MM.1S (cell line): ENCODE measurements at regions not wholly inside any gene's neighbourhood (a gene's known extent, or its start where the extent isn't known, plus 50 kb on each side); places are given as distances from the start of the nearest gene placed in this dataset.

ENCODE experiments used
- CTCF ChIP-seq: fragments of 300-600 bp; sonication (generic); IDR thresholded peaks from 2 replicates; pipeline ENCODE4 v1.5.1; 2016; ENCODE audit warnings: antibody characterized with exemption, low read length, mixed read lengths
- EZH2 ChIP-seq: fragments of 300-600 bp; sonication (generic); optimal IDR thresholded peaks from 2 replicates; pipeline ENCODE3; 2017; ENCODE audit warnings: low read depth, mild to moderate bottlenecking, antibody characterized with exemption, low read length, mixed read lengths

DNA sequence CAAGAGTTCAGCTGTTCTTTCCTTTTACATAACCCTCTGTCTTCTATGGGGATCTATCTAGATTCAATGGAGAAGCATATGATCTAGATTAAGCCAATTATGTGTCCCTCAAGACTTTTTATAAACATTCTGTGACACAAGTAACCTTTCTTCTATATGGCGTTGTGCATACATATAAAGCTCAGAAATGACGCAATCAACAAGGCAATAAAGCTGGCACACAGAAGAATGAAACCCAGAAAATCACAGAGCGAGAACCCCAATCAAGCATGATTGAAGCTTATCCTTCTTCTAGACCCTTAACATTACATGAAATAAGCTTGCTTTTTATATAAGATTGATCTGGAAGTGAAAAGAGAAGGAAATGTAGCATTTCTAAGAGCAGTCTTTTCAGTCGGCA, 178.9 kb downstream of the DMRTA1 start:
- TF ChIP-seq EZH2 = no peak
- TF ChIP-seq CTCF = no peak
